ENCODE measurements at regions not wholly inside any gene's neighbourhood (a gene's known extent, or its start where the extent isn't known, plus 50 kb on each side); places are given as distances from the start of the nearest gene placed in this dataset.
"Not testable (repeated sequence)": the region's sequence is repeated elsewhere in the genome, so short reads cannot be mapped to it uniquely, and the experiment has no call there.

DNA sequence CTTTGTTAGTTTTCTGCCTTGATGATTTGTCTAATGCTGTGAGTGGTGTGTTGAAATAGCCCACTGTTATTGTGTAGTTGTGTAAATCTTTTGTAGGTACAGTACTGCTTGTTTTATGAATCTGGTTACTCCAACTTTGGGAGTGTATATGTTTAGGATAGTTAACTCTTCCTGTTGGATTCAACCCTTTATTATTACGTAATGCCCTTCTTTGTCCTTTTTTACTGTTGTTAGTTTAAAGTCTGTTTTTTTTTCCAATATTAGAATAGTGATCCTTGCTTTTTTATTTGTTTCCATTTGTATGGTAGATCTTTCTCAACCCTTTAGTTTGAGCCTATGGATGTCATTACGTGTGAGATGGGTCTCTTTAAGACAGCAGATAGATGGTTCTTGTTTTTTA lies 261.5 kb upstream of the CDH2 start:
- 88 to 100% methylated on average over 1 to 2 of the region's 2 CpGs for WGBS, 2 experiments
- Histone ChIP-seq H3K27ac (ENCODE audit: insufficient read depth, low read depth, low read length, poor library complexity, severe bottlenecking) (no peak overlapping the region), H3K27me3 (ENCODE audit: control insufficient read depth, insufficient read depth, low read length, poor library complexity, severe bottlenecking) (no peaks in the 10 kb centered on the region), H3K36me3 (ENCODE audit: control insufficient read depth, insufficient read depth, low read length) (no peaks in the 10 kb centered on the region), H3K9me3 (ENCODE audit: control insufficient read depth, low read length) (no peaks in the 10 kb centered on the region), H3K4me1 (ENCODE audit: control insufficient read depth, insufficient read depth, low read length) (no peaks in the 10 kb centered on the region), H3K4me3 (ENCODE audit: insufficient read depth, low read depth, low read length) (no peak overlapping the region)

GRCh38 chr18:28432339-28432738 lies 255.4 kb upstream of the CDH2 start:
- Histone ChIP-seq H3K27ac (ENCODE audit: insufficient read depth, low read depth, low read length, poor library complexity, severe bottlenecking) (no peak overlapping the region), H3K36me3 (ENCODE audit: control insufficient read depth, insufficient read depth, low read length) (no peaks in the 10 kb centered on the region), H3K4me3 (ENCODE audit: insufficient read depth, low read depth, low read length) (no peak overlapping the region), H3K27me3 (ENCODE audit: control insufficient read depth, insufficient read depth, low read length, poor library complexity, severe bottlenecking) (no peaks in the 10 kb centered on the region), H3K9me3 (ENCODE audit: control insufficient read depth, low read length) (no peaks in the 10 kb centered on the region), H3K4me1 (ENCODE audit: control insufficient read depth, insufficient read depth, low read length) (no peaks in the 10 kb centered on the region)
- 86 to 97% methylated on average over 4 to 5 of the region's 5 CpGs for WGBS, 2 experiments

- Histone ChIP-seq H3K4me1 (ENCODE audit: control insufficient read depth, insufficient read depth, low read length) (no peaks in the 10 kb centered on the region), H3K4me3 (ENCODE audit: insufficient read depth, low read depth, low read length) (no peak overlapping the region), H3K9me3 (ENCODE audit: control insufficient read depth, low read length) (no peaks in the 10 kb centered on the region), H3K27me3 (ENCODE audit: control insufficient read depth, insufficient read depth, low read length, poor library complexity, severe bottlenecking) (no peaks in the 10 kb centered on the region), H3K36me3 (ENCODE audit: control insufficient read depth, insufficient read depth, low read length) (no peaks in the 10 kb centered on the region), H3K27ac (ENCODE audit: insufficient read depth, low read depth, low read length, poor library complexity, severe bottlenecking) (no peak overlapping the region)
- 90 to 96% methylated on average over 5 of the region's 5 CpGs for WGBS, 2 experiments
These were observed 249.0 kb upstream of the CDH2 start for GRCh38 chr18:28425886-28426285.

- no peak overlapping the region for H3K4me3 ChIP-seq (ENCODE audit: insufficient read depth, low read depth, low read length)
- H3K36me3 ChIP-seq (ENCODE audit: control insufficient read depth, insufficient read depth, low read length) = no peaks in the 10 kb centered on the region
- H3K4me1 ChIP-seq (ENCODE audit: control insufficient read depth, insufficient read depth, low read length) = no peaks in the 10 kb centered on the region
- H3K9me3 ChIP-seq (ENCODE audit: control insufficient read depth, low read length) = no peaks in the 10 kb centered on the region
- H3K27ac ChIP-seq (ENCODE audit: insufficient read depth, low read depth, low read length, poor library complexity, severe bottlenecking) = no peak overlapping the region
- no peaks in the 10 kb centered on the region for H3K27me3 ChIP-seq (ENCODE audit: control insufficient read depth, insufficient read depth, low read length, poor library complexity, severe bottlenecking)
- WGBS, 2 experiments = 91% methylated on average over 2 of the region's 2 CpGs; no CpG with 5 or more reads in 1 of the 2 experiments
These were observed 245.6 kb upstream of the CDH2 start for GRCh38 chr18:28422577-28422976.

- H3K36me3 ChIP-seq (ENCODE audit: control insufficient read depth, insufficient read depth, low read length); H3K27me3 ChIP-seq (ENCODE audit: control insufficient read depth, insufficient read depth, low read length, poor library complexity, severe bottlenecking); H3K4me3 ChIP-seq (ENCODE audit: insufficient read depth, low read depth, low read length); H3K9me3 ChIP-seq (ENCODE audit: control insufficient read depth, low read length); H3K27ac ChIP-seq (ENCODE audit: insufficient read depth, low read depth, low read length, poor library complexity, severe bottlenecking); H3K4me1 ChIP-seq (ENCODE audit: control insufficient read depth, insufficient read depth, low read length): not testable (repeated sequence)
- WGBS, 2 experiments = 49 to 75% methylated on average over 5 to 10 of the region's 17 CpGs
These were observed 245.0 kb upstream of the CDH2 start for GRCh38 chr18:28421950-28422349.

GRCh38 chr18:28412521-28412920 lies 235.6 kb upstream of the CDH2 start:
- WGBS, 2 experiments = 92 to 93% methylated on average over 3 of the region's 3 CpGs
- no peak overlapping the region for H3K27ac ChIP-seq (ENCODE audit: insufficient read depth, low read depth, low read length, poor library complexity, severe bottlenecking)

DNA sequence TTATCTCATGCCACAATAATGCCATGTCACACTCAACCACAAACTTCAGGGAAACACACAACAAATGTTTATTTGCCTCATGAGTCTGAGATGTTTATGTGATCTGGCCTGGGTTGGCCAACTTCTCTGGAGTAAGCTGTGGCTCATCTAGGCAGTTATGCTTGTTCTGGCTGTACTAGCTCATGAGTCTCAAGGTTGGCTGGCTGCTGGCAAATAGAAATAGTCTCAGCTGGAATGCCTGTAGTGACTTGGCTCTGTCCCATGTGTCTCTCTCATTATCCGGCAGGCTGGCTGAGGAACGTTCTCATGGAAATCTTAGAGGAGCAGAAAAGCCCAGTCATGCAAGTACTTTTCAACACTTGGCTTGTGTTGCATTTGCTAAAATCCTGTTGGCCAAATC lies 234.9 kb upstream of the CDH2 start:
- no peak overlapping the region for H3K27ac ChIP-seq (ENCODE audit: insufficient read depth, low read depth, low read length, poor library complexity, severe bottlenecking)
- 89 to 91% methylated on average over 2 of the region's 2 CpGs for WGBS, 2 experiments
- no peaks in the 10 kb centered on the region for H3K27me3 ChIP-seq (ENCODE audit: control insufficient read depth, insufficient read depth, low read length, poor library complexity, severe bottlenecking)
- H3K4me1 ChIP-seq (ENCODE audit: control insufficient read depth, insufficient read depth, low read length) = no peaks in the 10 kb centered on the region
- no peaks in the 10 kb centered on the region for H3K36me3 ChIP-seq (ENCODE audit: control insufficient read depth, insufficient read depth, low read length)
- no peaks in the 10 kb centered on the region for H3K9me3 ChIP-seq (ENCODE audit: control insufficient read depth, low read length)
- no peak overlapping the region for H3K4me3 ChIP-seq (ENCODE audit: insufficient read depth, low read depth, low read length)

More at GRCh38 chr18:28412521-28412920, 235.6 kb upstream of the CDH2 start:
- Histone ChIP-seq H3K27me3 (ENCODE audit: control insufficient read depth, insufficient read depth, low read length, poor library complexity, severe bottlenecking) (no peaks in the 10 kb centered on the region), H3K36me3 (ENCODE audit: control insufficient read depth, insufficient read depth, low read length) (no peaks in the 10 kb centered on the region), H3K4me1 (ENCODE audit: control insufficient read depth, insufficient read depth, low read length) (no peaks in the 10 kb centered on the region), H3K9me3 (ENCODE audit: control insufficient read depth, low read length) (no peaks in the 10 kb centered on the region), H3K4me3 (ENCODE audit: insufficient read depth, low read depth, low read length) (no peak overlapping the region)

DNA sequence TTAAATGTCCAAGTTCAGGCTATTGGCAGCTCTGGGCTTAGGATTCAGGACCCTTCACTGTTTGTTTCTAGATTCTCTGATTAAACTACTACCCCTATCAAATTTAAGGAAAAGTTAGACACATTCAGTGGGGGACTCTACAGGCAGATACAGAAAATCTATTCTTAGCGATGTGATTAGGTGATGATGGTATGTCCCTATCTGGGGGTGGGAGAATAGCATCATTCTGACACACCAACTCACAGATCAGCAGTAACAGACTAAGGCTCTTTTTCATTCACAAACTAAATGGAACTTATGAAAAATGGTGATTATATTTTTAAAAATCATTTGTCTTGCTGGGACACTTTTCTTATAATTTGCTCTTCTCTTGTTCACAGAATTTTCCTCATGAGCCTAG lies 232.9 kb upstream of the CDH2 start:
- Histone ChIP-seq H3K4me3 (ENCODE audit: insufficient read depth, low read depth, low read length) (no peak overlapping the region), H3K9me3 (ENCODE audit: control insufficient read depth, low read length) (no peaks in the 10 kb centered on the region), H3K36me3 (ENCODE audit: control insufficient read depth, insufficient read depth, low read length) (no peaks in the 10 kb centered on the region), H3K27me3 (ENCODE audit: control insufficient read depth, insufficient read depth, low read length, poor library complexity, severe bottlenecking) (no peaks in the 10 kb centered on the region), H3K27ac (ENCODE audit: insufficient read depth, low read depth, low read length, poor library complexity, severe bottlenecking) (no peak overlapping the region), H3K4me1 (ENCODE audit: control insufficient read depth, insufficient read depth, low read length) (no peaks in the 10 kb centered on the region)
- 100% methylated on average over 1 of the region's 1 CpG; no CpG with 5 or more reads in 1 of the 2 experiments for WGBS, 2 experiments

DNA sequence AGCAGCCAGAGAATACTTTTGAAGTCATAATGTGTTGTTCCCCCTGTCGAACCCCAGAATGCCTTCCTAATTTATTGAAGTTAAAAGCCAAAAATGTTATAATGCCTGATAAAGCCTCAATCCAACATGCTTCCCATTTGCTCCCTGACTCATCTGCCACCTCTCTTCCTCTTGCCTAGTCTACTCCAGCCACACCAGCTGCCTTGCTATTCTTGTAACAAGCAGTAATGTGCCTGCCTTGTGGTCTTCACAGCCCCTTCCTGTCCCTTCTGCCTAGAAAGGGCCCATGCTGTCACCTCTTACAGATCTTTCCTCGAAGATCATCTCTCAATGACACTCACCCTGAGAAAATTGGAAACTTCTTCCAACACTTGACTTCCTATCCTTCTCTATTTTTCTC lies 231.6 kb upstream of the CDH2 start:
- H3K4me3 ChIP-seq (ENCODE audit: insufficient read depth, low read depth, low read length) = no peak overlapping the region
- WGBS, 2 experiments = 90 to 93% methylated on average over 2 of the region's 2 CpGs
- no peaks in the 10 kb centered on the region for H3K4me1 ChIP-seq (ENCODE audit: control insufficient read depth, insufficient read depth, low read length)
- no peaks in the 10 kb centered on the region for H3K36me3 ChIP-seq (ENCODE audit: control insufficient read depth, insufficient read depth, low read length)
- no peaks in the 10 kb centered on the region for H3K9me3 ChIP-seq (ENCODE audit: control insufficient read depth, low read length)
- H3K27ac ChIP-seq (ENCODE audit: insufficient read depth, low read depth, low read length, poor library complexity, severe bottlenecking) = no peak overlapping the region
- no peaks in the 10 kb centered on the region for H3K27me3 ChIP-seq (ENCODE audit: control insufficient read depth, insufficient read depth, low read length, poor library complexity, severe bottlenecking)

- H3K4me1 ChIP-seq (ENCODE audit: control insufficient read depth, insufficient read depth, low read length) = no peaks in the 10 kb centered on the region
These were observed 230.8 kb upstream of the CDH2 start for GRCh38 chr18:28407681-28408080.

GRCh38 chr18:28406533-28406932 lies 229.6 kb upstream of the CDH2 start:
- no peaks in the 10 kb centered on the region for H3K9me3 ChIP-seq (ENCODE audit: control insufficient read depth, low read length)
- no peaks in the 10 kb centered on the region for H3K27me3 ChIP-seq (ENCODE audit: control insufficient read depth, insufficient read depth, low read length, poor library complexity, severe bottlenecking)
- no peaks in the 10 kb centered on the region for H3K4me1 ChIP-seq (ENCODE audit: control insufficient read depth, insufficient read depth, low read length)
- H3K36me3 ChIP-seq (ENCODE audit: control insufficient read depth, insufficient read depth, low read length) = no peaks in the 10 kb centered on the region
- 60 to 100% methylated on average over 1 to 3 of the region's 3 CpGs for WGBS, 2 experiments
- H3K27ac ChIP-seq (ENCODE audit: insufficient read depth, low read depth, low read length, poor library complexity, severe bottlenecking) = no peak overlapping the region
- H3K4me3 ChIP-seq (ENCODE audit: insufficient read depth, low read depth, low read length) = no peak overlapping the region

More at GRCh38 chr18:28407681-28408080, 230.8 kb upstream of the CDH2 start:
- no peaks in the 10 kb centered on the region for H3K9me3 ChIP-seq (ENCODE audit: control insufficient read depth, low read length)
- no peaks in the 10 kb centered on the region for H3K36me3 ChIP-seq (ENCODE audit: control insufficient read depth, insufficient read depth, low read length)
- no peak overlapping the region for H3K27ac ChIP-seq (ENCODE audit: insufficient read depth, low read depth, low read length, poor library complexity, severe bottlenecking)
- H3K4me3 ChIP-seq (ENCODE audit: insufficient read depth, low read depth, low read length) = no peak overlapping the region
- no peaks in the 10 kb centered on the region for H3K27me3 ChIP-seq (ENCODE audit: control insufficient read depth, insufficient read depth, low read length, poor library complexity, severe bottlenecking)
- 83 to 97% methylated on average over 1 of the region's 1 CpG for WGBS, 2 experiments
